ENCODE measurements at regions not wholly inside any gene's neighbourhood (a gene's known extent, or its start where the extent isn't known, plus 50 kb on each side); places are given as distances from the start of the nearest gene placed in this dataset.
"Not testable (repeated sequence)": the region's sequence is repeated elsewhere in the genome, so short reads cannot be mapped to it uniquely, and the experiment has no call there.

DNA sequence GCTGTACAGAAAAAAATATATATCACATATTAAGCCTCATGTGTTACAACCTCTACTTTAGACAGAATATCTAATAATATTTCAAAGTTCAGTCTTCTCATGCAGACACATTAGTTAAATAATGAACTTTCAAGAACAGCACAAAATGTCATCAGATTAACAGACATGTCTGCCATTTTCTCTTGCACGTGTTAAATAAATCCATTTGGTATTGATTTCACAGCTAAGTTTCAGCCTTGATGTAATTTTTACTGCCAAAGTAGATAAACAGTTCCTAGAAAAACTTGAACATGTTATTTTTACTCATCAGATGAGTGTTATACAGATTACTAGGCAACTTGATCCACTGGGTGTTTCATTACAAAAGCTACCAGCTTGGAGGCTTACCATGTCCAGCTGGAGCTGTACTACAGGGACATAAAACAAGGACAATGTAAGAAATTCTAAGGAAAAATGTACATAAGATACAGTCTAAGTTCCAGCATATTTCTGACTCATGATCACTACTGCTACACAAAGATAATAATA is 290.7 kb upstream of the DDX18 start:
- intact Hi-C loops (cut with DNase I) = no loop called here
- DNase-seq (no peak), ATAC-seq (ENCODE audit: poor library complexity) (no peak)

DNA sequence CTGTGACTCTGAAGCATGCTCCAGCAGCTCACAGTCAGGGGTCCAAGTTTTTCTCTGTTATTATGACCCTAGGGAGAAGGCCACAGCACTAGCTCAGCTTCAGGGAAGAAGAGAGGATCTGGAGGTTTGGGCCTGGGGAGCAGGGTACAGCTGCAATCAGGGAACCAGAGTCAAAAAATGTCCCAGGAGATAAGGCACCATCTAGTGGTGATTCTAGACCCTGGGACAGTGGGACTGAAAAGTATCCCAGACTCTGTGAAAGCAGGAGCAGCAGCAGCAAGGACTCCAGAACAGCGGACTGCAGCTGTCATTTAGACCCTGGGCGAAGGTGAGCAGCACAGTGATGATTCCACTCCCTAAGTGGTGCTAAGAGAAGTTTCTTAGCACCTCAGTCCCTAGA is 278.4 kb upstream of the DDX18 start:
- ATAC-seq (ENCODE audit: poor library complexity) (no peak), DNase-seq (no peak)
- intact Hi-C loops (cut with DNase I) = no loop called here

DNA sequence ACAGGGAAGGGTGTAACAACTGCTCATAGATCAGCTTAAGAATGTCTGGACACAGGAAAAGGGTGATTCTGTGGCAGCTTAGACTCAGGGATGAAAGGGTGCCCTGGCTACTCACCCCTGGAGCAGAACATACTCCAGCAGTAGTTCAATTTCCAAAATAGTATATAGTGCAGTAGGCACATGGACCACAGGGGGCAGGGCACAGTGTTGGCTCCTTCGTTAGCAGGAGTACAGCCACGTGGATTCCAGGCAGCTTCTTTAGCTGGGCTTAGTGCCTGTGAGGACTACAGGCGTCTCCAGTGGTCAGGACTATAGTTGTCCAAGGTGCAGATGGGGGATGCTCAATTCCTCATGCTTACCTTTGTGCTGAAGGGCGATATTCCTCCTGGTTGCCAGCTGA is 277.5 kb upstream of the DDX18 start:
- ATAC-seq (ENCODE audit: poor library complexity) (no peak), DNase-seq (no peak)
- intact Hi-C loops (cut with DNase I) = no loop called here

DNA sequence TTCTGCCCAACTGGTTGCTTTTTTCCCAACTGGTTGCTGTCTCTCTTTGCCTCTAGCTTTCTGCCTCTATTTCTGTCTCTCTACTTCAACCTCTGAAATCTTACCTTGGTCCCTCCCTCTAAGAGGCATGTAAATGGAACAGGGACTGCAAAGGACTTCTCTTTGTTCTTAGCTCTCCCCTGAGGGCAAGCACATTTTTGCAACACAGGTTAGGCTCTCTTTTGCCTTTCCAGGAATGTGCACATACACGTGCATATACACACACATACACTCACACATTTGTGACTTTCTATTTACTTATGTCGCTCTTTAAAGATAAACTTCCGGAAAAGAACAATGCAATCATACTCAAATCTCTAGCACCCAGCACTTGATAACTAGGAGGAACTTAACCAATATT is 262.6 kb upstream of the DDX18 start:
- ATAC-seq (ENCODE audit: poor library complexity) (no peak), DNase-seq (no peak)
- intact Hi-C loops (cut with DNase I) = no loop called here

DNA sequence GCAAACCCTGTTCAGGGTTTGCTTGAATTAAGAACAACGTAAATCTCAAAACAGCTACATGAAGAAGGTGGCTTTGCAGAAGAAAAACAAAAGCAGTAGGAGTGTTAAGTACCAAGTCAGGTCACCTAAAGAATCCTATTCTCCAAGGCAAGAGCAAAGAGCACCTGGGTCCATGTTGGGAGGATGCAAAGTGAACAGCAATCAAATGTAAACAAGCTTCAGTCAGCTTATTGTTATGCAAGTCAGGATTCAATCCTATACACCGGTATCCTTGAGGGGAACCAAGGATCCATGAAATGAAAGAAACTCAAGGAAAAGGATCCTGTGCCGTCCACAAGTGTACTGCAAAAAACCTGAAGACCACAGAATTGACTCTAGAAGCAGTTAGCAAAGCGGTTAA is 261.0 kb upstream of the DDX18 start:
- ATAC-seq (ENCODE audit: poor library complexity) = no peak
- no peak for DNase-seq
- intact Hi-C loops (cut with DNase I) = no loop called here

DNA sequence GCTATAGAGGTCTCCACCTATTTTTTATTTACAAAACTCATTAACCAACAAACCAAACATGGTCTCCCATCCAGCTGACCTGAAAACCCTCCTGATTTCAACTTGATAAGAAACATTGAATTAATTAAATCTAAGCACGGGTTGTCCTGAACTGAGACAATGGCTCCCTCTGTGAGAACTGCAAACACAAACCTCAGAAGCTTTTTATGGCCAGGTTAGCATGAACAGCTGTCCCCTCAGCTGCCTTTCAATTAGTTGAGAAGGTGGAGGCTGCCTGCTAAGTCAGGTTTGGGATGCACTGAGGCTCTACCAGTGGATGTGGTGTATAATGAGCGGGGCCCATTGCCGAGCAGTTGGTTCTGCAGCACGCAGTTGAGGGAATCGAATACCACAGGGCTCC is 258.5 kb upstream of the DDX18 start:
- ATAC-seq (ENCODE audit: poor library complexity) = no peak
- intact Hi-C loops (cut with DNase I) = no loop called here
- no peak for DNase-seq

DNA sequence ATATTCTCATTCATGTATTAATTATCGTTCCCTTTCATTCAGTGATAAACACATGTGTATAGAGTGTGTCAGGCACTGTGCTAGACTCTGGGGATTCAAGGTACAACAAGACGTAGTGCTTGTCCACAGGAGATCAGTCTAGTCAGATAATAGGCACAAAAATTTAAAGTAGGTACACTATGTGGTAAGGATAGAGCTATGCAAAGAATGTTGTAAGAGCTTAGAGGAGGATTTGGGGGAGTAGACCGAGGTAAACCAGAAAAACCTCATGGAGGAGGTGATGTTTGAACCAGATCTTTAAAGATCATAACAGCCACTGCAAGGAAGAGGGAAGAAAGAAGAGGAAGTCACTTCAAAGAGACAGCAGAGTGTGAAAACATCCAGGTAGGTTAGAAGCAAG is 256.9 kb upstream of the DDX18 start:
- ATAC-seq (ENCODE audit: poor library complexity) (no peak), DNase-seq (no peak)
- intact Hi-C loops (cut with DNase I) = no loop called here

DNA sequence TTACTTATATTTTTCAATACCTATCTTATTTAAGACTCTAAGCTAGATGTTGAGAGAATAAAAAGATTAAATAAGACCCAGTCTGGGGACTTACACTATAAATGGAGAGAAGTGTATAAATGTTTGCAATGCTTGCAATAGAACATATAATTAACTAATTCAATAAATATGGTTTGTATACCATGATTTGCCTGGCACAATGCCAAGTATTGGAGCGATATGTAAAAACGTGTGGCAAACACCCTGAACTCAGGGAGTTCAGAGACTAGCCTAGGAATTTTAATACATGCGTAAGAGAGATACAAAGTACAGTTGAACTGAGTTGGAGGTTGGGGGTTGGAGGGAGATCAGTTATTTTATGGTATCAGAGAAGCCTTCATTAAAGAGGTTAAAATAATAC is 251.8 kb upstream of the DDX18 start:
- ATAC-seq (ENCODE audit: poor library complexity) (no peak), DNase-seq (no peak)
- intact Hi-C loops (cut with DNase I) = no loop called here

DNA sequence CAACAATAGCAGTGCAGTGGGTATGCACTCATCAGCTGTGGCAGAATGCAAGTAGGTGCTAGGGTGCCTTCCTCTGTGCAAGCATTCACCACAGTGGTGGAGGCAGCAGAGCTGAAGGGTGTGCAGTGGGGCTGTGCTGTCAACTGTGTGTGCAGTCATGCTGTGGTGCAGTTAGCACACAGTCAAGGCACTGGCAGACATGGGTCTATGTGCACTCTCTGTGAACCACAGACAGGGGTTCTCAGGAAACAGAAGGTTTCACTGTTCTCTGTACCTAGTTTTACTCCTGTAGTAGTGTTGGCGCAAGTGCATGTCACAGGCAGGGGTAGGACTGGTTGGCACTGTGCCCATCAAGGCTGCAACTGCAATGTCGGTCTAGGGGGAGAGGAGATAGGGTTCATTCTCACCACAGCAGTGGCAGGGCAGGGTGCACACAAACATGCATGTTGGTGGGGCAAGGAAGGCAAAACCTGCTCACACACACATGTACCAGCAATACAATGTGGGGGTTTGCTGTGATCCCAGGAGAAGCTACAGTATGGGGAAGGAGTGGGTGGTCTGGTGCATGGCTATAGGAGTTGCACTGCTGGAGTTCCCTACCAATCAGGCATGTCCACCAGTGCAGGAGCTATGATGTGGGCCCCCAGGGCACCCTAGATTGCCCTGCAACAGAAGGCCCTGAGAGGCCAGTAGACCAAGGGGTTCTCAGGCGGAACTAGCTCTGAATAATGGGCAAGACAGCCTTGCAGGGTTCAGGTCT is 242.7 kb upstream of the DDX18 start:
- ATAC-seq (ENCODE audit: poor library complexity) (no peak), DNase-seq (no peak)
- intact Hi-C loops (cut with DNase I) = no loop called here

DNA sequence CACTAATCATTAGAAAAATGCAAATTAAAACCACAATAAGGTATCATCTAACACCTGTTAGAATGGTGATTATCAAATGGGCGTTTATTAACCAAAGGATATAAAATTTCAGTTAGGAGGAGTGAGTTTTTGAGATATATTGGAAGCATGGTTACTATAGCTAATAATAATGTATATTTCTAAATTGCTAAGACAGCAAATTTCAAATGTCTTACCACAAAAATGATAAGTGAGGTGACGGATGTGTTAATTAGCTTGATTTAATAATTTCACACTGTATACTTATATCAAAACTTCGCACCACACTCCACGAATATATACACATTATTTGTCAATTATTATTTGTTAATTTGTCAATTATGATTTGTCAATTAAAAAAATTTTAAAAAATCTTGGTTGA is 227.2 kb upstream of the DDX18 start:
- intact Hi-C loops (cut with DNase I) = no loop called here
- no peak for ATAC-seq (ENCODE audit: poor library complexity)

DNA sequence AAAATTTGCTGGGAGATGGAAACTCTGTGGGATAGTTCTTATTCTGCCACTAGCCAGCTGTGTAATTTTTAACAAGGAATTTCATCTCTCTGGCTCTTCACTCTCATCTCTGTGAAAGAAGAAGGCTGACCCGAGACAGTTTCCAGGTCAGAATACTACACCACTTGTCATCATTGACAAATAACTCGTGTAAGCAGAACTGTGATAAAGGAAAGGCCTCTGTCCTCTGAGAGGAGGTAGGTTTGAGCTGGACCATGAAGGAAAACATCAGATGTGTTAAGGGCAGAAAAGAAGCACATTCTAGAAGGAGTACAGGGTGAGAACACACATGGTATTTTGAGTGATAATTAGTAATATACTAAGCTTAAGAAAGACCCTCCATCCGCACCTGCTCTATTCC is 211.4 kb upstream of the DDX18 start:
- DNase-seq = no peak
- ATAC-seq (ENCODE audit: poor library complexity) = no peak
- intact Hi-C loops (cut with DNase I) = no loop called here

More for the DNA sequence above, 227.2 kb upstream of the DDX18 start:
- no peak for DNase-seq

DNA sequence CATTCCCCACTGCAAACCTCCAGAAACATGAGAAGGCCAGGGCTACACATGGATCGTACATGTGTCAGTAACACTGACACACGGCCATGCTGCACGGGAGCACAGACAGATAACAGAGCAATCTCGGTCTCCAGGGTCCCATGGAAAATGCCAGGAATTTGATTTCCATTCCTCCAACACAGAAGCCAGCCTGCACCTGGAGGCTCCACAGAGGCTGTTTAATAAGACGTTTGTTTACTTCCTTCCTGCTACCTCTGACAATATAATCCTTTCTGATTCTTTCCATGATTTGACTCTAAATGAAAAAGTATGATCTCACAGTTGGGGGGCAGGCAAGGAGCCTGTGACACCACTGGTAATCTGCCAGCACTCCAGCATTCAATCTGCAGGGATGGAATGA is 210.9 kb upstream of the DDX18 start:
- ATAC-seq (ENCODE audit: poor library complexity) = no peak
- intact Hi-C loops (cut with DNase I) = no loop called here
- DNase-seq = no peak

DNA sequence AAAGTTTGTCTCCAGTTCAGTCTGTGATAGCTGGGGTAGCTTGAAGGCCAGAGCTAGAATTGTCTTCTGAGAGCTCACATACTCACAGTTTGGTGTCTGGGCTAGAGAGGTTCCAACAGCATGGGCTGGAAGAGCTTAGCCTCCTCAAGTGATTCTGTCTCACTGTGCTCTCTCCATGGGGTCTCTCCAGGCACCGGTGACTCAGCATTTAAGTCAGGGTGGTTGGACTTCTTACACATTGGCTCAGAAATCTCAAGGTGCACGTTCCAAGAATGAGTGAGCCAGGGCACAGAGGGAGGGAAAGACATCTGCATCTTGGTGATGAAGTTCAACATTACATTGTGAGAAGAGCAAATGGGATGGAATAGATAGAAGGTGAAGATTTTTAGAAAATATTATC is 207.3 kb upstream of the DDX18 start:
- ATAC-seq (ENCODE audit: poor library complexity) (no peak), DNase-seq (no peak)
- intact Hi-C loops (cut with DNase I) = no loop called here

DNA sequence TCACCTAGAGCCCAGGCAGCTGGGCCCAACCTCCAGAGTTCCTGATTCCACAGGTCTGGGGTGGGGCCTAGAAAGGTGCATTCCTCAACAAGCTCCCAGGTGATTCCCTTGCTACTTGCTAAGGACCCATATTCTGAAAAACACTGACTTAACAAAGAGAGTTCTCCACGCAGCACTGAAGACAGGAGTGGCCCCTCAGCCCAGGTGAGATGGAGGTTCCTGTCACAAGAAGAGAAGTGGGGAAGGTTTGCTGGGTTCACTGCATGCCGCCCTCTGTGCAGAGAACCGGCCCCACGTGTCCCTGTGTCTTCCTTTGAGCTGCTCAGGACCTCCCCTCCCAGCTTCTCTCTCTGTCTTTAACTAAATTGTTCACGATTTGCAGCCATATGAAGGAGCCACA is 201.4 kb upstream of the DDX18 start:
- no peak for DNase-seq
- no peak for ATAC-seq (ENCODE audit: poor library complexity)
- intact Hi-C loops (cut with DNase I) = no loop called here

DNA sequence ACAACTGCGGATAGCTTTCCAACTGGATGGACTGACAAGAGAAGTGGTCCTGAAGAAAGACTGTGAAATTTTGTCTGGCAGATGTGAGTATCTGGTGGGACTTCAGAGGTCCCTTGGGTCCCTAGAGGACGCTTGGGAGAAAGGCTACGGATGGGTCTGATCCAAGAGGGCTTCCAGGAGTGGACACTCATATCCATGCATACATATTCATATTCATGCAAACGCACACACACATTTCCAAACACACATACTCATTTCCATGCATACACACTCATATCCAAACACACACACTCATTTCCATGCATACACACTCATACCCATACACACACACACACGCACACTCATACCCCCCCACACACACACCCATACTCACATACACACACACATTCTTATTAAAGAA is 200.2 kb upstream of the DDX18 start:
- no peak for ATAC-seq (ENCODE audit: poor library complexity)
- intact Hi-C loops (cut with DNase I) = no loop called here
- DNase-seq = no peak

DNA sequence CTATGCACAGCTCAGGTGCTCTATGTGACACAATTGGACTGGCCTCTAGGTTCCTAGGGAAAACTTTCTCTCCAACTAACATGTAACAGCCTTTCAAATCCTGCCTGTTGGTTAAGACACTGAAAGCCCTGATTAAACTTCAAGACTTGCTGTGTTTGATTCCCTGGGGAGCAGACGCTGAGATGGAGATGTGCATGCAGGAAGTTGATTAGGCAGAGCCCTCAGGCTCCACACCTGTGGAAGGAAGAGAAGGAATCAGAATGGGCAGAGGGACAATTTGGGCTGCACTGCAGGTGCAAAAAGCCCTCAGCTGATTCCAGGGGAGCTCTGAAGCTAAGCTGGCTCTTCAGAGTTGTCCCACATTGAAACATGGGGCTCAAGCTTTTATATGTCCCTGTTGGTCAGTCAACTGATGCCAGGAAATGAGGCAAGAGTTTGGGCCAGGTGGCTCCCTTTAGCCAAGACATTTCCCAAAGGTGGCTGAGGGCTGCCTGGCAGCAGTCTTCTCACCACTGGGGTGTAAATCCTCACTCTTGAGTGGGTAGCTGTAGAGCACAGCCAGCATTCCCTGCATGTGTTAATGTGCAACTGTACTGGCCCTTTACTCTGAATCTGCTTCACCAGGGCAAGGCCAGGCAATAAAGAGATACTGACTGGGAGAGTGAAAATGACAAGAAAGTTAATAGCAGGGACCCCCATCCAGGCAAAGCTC is 199.5 kb upstream of the DDX18 start:
- intact Hi-C loops (cut with DNase I) = no loop called here
- no peak for ATAC-seq (ENCODE audit: poor library complexity)
- DNase-seq = no peak

DNA sequence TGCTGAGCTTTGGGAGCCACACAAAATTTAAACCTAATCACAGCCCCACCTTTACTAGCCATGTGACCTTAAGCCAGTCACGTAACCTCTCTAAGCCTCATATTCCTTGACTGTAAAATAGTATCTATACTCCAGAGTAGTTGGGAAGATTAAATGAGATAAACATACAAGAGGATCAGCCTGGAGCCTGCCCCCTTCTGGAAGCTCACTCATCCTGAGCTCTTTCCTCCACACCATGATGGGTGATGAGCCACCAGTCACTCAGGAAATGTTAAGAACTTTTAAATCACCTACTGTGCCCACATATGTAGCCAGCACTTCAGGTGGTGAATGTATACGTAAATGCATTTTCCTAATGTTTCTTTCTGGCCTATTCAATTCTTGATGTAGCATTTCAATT is 195.9 kb upstream of the DDX18 start:
- ATAC-seq (ENCODE audit: poor library complexity) (no peak), DNase-seq (no peak)
- intact Hi-C loops (cut with DNase I) = no loop called here

DNA sequence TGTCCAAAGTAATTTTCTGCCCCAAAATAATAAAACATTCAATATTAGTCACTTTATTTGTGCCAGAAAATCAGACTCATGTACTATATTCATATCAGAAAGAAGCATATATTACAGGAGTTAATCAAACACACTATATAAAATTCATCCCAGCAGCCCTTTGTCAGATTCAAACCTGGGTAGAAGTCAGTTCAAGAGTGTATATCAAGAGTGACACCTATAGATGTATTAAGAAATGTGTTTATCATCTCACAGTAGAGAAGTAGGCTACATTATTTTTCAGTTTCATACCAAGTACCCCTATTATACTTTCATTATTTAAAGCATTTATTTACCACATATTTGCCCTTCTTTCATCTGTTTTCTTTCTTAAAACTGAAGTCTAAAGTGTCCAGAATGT is 193.2 kb upstream of the DDX18 start:
- DNase-seq (no peak), ATAC-seq (ENCODE audit: poor library complexity) (no peak)
- intact Hi-C loops (cut with DNase I) = no loop called here

DNA sequence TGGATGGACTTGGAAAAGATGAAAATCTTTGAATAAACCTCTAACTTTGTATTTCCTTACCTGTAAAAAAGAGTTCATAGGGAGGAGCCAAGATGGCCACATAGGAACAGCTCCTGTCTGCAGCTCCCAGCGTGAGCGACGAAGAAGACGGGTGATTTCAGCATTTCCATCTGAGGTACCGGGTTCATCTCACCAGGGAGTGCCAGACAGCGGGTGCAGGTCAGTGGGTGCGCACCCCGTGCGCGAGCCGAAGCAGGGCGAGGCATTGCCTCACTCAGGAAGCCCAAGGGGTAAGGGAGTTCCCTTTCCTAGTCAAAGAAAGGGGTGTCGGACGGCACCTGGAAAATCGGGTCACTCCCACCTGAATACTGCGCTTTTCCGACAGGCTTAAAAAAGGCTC is 191.3 kb upstream of the DDX18 start:
- ATAC-seq (ENCODE audit: poor library complexity); intact Hi-C loops (cut with DNase I); DNase-seq: not testable (repeated sequence)

DNA sequence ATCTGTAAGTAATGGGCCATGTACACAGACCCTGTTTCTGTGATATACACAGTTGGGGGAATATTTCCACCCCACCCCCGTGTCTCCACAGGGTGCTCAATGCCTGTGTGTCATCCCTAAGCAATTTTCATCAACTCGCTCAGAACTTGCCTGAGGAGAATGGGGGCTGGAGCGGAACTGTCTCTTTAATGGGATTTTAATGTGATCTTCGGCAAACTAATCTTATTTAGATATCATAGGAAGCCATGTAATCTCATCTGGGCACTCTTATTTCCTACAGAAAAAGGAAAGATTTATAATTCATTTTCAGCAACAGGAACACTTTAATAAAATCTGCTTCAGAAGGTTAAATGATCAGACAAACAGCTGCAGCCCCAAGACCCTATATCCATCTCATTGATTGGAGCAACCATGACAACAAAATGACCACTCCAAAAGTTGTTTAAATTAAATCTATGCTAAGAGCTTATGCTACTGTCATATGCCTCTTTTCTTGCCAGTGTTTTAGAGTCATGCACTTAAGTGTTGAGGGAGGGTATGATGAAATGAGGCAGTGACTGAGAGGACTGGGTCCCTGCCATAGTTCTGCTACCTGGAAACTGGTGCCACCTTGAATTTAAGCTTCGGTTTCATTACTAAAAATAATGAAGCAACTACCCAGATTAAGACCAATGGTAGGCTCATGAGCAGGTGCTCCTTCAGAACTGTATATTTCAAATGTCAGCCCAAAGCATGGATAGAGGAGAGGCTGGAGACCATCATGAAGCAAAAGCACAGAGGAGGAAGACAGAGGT is 183.1 kb upstream of the DDX18 start:
- no peak for ATAC-seq (ENCODE audit: poor library complexity)
- no peak for DNase-seq

More for the DNA sequence above, 183.1 kb upstream of the DDX18 start:
- intact Hi-C loops (cut with DNase I) = no loop called here
